ENCODE measurements at regions not wholly inside any gene's neighbourhood (a gene's known extent, or its start where the extent isn't known, plus 50 kb on each side); places are given as distances from the start of the nearest gene placed in this dataset.

- TF ChIP-seq CTCF (IDR thresholded peaks at IDR 0.05) = no peak
- no peak for TF ChIP-seq POLR2A (IDR thresholded peaks at IDR 0.05)
These were observed 830.9 kb upstream of the WWC1 start for GRCh38 chr5:167460449-167461020.
